ENCODE measurements at regions not wholly inside any gene's neighbourhood (a gene's known extent, or its start where the extent isn't known, plus 50 kb on each side); places are given as distances from the start of the nearest gene placed in this dataset.

DNA sequence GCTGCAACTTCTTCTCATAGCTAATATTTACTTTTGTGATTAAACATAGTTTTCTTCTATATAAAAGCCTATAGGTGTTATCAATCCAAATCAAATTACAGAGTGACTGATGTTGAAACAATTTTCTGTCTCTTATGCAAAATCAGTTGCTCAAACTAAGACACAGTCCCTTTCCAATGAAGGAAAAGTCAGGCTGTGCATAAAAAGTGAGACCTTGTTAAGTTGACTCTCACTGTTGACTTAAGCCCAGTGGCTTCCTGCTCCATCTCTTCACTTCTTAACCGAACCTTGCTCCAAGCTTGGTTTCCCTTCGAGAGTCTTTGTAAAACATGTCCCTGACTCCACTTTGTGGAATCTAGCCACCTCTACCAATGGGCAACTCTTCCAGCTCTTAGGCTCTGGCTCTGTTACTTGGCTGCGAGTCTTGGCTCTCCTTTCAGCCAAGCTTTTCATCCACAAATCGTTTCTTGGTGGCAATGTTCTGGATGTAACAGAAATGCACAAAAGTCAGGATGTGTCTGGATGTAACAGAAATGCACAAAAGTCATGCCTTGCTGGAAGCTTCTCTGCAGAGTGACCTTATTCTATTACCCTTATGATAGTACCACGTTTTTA, 118.9 kb downstream of the LIG4 start:
- TF ChIP-seq, protein P1, sequence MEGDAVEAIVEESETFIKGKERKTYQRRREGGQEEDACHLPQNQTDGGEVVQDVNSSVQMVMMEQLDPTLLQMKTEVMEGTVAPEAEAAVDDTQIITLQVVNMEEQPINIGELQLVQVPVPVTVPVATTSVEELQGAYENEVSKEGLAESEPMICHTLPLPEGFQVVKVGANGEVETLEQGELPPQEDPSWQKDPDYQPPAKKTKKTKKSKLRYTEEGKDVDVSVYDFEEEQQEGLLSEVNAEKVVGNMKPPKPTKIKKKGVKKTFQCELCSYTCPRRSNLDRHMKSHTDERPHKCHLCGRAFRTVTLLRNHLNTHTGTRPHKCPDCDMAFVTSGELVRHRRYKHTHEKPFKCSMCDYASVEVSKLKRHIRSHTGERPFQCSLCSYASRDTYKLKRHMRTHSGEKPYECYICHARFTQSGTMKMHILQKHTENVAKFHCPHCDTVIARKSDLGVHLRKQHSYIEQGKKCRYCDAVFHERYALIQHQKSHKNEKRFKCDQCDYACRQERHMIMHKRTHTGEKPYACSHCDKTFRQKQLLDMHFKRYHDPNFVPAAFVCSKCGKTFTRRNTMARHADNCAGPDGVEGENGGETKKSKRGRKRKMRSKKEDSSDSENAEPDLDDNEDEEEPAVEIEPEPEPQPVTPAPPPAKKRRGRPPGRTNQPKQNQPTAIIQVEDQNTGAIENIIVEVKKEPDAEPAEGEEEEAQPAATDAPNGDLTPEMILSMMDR (tag by site-specific recombination; IDR thresholded peaks at IDR 0.05), result no peak
- TF ChIP-seq ZNF629 (tag by site-specific recombination; IDR thresholded peaks at IDR 0.05), result no peak
- no peak for TF ChIP-seq ZNF747 (tag by site-specific recombination; IDR thresholded peaks at IDR 0.05)
- TF ChIP-seq, protein P2, sequence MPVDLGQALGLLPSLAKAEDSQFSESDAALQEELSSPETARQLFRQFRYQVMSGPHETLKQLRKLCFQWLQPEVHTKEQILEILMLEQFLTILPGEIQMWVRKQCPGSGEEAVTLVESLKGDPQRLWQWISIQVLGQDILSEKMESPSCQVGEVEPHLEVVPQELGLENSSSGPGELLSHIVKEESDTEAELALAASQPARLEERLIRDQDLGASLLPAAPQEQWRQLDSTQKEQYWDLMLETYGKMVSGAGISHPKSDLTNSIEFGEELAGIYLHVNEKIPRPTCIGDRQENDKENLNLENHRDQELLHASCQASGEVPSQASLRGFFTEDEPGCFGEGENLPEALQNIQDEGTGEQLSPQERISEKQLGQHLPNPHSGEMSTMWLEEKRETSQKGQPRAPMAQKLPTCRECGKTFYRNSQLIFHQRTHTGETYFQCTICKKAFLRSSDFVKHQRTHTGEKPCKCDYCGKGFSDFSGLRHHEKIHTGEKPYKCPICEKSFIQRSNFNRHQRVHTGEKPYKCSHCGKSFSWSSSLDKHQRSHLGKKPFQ (tag by site-specific recombination; IDR thresholded peaks at IDR 0.05), result no peak
- TF ChIP-seq, protein P3, sequence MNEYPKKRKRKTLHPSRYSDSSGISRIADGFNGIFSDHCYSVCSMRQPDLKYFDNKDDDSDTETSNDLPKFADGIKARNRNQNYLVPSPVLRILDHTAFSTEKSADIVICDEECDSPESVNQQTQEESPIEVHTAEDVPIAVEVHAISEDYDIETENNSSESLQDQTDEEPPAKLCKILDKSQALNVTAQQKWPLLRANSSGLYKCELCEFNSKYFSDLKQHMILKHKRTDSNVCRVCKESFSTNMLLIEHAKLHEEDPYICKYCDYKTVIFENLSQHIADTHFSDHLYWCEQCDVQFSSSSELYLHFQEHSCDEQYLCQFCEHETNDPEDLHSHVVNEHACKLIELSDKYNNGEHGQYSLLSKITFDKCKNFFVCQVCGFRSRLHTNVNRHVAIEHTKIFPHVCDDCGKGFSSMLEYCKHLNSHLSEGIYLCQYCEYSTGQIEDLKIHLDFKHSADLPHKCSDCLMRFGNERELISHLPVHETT (tag by site-specific recombination; IDR thresholded peaks at IDR 0.05), result no peak
- TF ChIP-seq ZBTB21 (tag by site-specific recombination; IDR thresholded peaks at IDR 0.05), result no peak
- no peak for TF ChIP-seq ZNF670 (tag by site-specific recombination; IDR thresholded peaks at IDR 0.05; ENCODE audit: low read depth)
- no peak for TF ChIP-seq ZNF561 (tag by site-specific recombination; IDR thresholded peaks at IDR 0.05; ENCODE audit: borderline replicate concordance)
- TF ChIP-seq ZNF239 (tag by site-specific recombination; IDR thresholded peaks at IDR 0.05), result no peak
- TF ChIP-seq WT1 (tag by site-specific recombination; IDR thresholded peaks at IDR 0.05), result no peak
